DOHH2 (cell line): ENCODE measurements at regions not wholly inside any gene's neighbourhood (a gene's known extent, or its start where the extent isn't known, plus 50 kb on each side); places are given as distances from the start of the nearest gene placed in this dataset.

Source experiments
- EZH2phosphoT487 ChIP-seq: fragments of 200-600 bp; sonication (generic); IDR thresholded peaks from 2 replicates; pipeline ENCODE4 v1.6.1; 2017; ENCODE audit warnings: borderline replicate concordance, mild to moderate bottlenecking, antibody characterized with exemption, low read length, moderate library complexity, mixed read lengths
- TF ChIP-seq, protein P1 (sequence below): fragments of 200-600 bp; sonication (generic); IDR thresholded peaks from one replicate; pipeline ENCODE4 v1.5.1; 2014; ENCODE audit warnings: antibody characterized with exemption, mild to moderate bottlenecking, low read depth, low read length; ENCODE audit not compliant: poor library complexity, severe bottlenecking

GRCh38 chr3:34359064-34359463 is 560.6 kb downstream of the PDCD6IP start:
- TF ChIP-seq, protein P1, sequence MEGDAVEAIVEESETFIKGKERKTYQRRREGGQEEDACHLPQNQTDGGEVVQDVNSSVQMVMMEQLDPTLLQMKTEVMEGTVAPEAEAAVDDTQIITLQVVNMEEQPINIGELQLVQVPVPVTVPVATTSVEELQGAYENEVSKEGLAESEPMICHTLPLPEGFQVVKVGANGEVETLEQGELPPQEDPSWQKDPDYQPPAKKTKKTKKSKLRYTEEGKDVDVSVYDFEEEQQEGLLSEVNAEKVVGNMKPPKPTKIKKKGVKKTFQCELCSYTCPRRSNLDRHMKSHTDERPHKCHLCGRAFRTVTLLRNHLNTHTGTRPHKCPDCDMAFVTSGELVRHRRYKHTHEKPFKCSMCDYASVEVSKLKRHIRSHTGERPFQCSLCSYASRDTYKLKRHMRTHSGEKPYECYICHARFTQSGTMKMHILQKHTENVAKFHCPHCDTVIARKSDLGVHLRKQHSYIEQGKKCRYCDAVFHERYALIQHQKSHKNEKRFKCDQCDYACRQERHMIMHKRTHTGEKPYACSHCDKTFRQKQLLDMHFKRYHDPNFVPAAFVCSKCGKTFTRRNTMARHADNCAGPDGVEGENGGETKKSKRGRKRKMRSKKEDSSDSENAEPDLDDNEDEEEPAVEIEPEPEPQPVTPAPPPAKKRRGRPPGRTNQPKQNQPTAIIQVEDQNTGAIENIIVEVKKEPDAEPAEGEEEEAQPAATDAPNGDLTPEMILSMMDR: no peak
- TF ChIP-seq EZH2phosphoT487: no peak
